HG02763 (cell line): ENCODE measurements at regions not wholly inside any gene's neighbourhood (a gene's known extent, or its start where the extent isn't known, plus 50 kb on each side); places are given as distances from the start of the nearest gene placed in this dataset.
"Not testable (repeated sequence)": the region's sequence is repeated elsewhere in the genome, so short reads cannot be mapped to it uniquely, and the experiment has no call there.

Source experiments
- ATAC-seq: cut with Tn5 transposase; IDR thresholded peaks from one replicate; pipeline ENCODE4 v1.9.1; 2021; ENCODE audit warnings: mild to moderate bottlenecking, moderate library complexity; ENCODE audit not compliant: unreplicated experiment

- ATAC-seq, result no peak
These were observed 337.2 kb downstream of the C7orf25 start for GRCh38 chr7:42574685-42575084.

- no peak for ATAC-seq
These were observed 337.1 kb upstream of the GLI3 start for GRCh38 chr7:42573881-42574672.

GRCh38 chr7:42572561-42572960 is 335.6 kb upstream of the GLI3 start:
- ATAC-seq, result no peak

- no peak for ATAC-seq
These were observed 335.0 kb upstream of the GLI3 start for GRCh38 chr7:42572056-42572455.

- no peak for ATAC-seq
These were observed 333.9 kb upstream of the GLI3 start for GRCh38 chr7:42570944-42571343.

- ATAC-seq, result no peak
These were observed 330.0 kb upstream of the GLI3 start for GRCh38 chr7:42567051-42567450.

GRCh38 chr7:42561797-42562196 is 324.8 kb upstream of the GLI3 start:
- ATAC-seq, result no peak

- ATAC-seq, result no peak
These were observed 323.9 kb upstream of the GLI3 start for GRCh38 chr7:42560866-42561265.

- ATAC-seq, result not testable (repeated sequence)
These were observed 317.9 kb upstream of the GLI3 start for GRCh38 chr7:42554932-42555331.

GRCh38 chr7:42552227-42552626 is 315.2 kb upstream of the GLI3 start:
- no peak for ATAC-seq

- no peak for ATAC-seq
These were observed 313.9 kb upstream of the GLI3 start for GRCh38 chr7:42550706-42551470.

- ATAC-seq, result no peak
These were observed 313.0 kb upstream of the GLI3 start for GRCh38 chr7:42549866-42550485.

GRCh38 chr7:42548816-42549611 is 312.0 kb upstream of the GLI3 start:
- no peak for ATAC-seq

GRCh38 chr7:42545049-42545724 is 308.2 kb upstream of the GLI3 start:
- no peak for ATAC-seq

- ATAC-seq, result no peak
These were observed 306.9 kb upstream of the GLI3 start for GRCh38 chr7:42543953-42544352.

- not testable (repeated sequence) for ATAC-seq
These were observed 305.4 kb upstream of the GLI3 start for GRCh38 chr7:42542446-42542845.

GRCh38 chr7:42534441-42534840 is 297.4 kb upstream of the GLI3 start:
- ATAC-seq, result no peak

GRCh38 chr7:42527004-42527403 is 290.0 kb upstream of the GLI3 start:
- no peak for ATAC-seq

- ATAC-seq, result no peak
These were observed 285.4 kb upstream of the GLI3 start for GRCh38 chr7:42522227-42522991.

GRCh38 chr7:42511027-42511426 is 274.0 kb upstream of the GLI3 start:
- ATAC-seq, result no peak
